HepG2 (cell line): ENCODE measurements at regions not wholly inside any gene's neighbourhood (a gene's known extent, or its start where the extent isn't known, plus 50 kb on each side); places are given as distances from the start of the nearest gene placed in this dataset.

Experiments
- ATAC-seq: fragments of 200-7000 bp; cut with Tn5 transposase; 3 replicates; pipeline ENCODE4 v1.9.1; 2020; ENCODE audit warnings: mild to moderate bottlenecking, moderate library complexity
- BruUV-seq: library from RNA; stranded (reverse); fragments of 400-500 nt; replicated peaks from 2 replicates; lab custom pipeline; 2021; lab: Mats Ljungman, UMichigan
- CTCF ChIA-PET: fragments of 300-600 bp; formaldehyde crosslinking; extraction: SDS; loops from one replicate; lab custom pipeline; 2021; ENCODE audit warnings: low total read pairs, inconsistent platforms, low intra/inter-chr PET ratio; lab: Yijun Ruan, JAX
- POLR2A ChIA-PET: fragments of 350-600 bp; sonication (Branson Sonifier 250); formaldehyde crosslinking; loops from one replicate; lab custom pipeline; 2020; ENCODE audit warnings: antibody characterized with exemption, inconsistent platforms; lab: Yijun Ruan, JAX
- DNase-seq: peaks from one replicate; pipeline ENCODE4 v3.0.0-alpha.2; 2015; ENCODE audit warnings: low spot score
- FAIRE-seq: peaks from 3 replicates; lab custom pipeline; 2011; peaks lifted over from hg19 to GRCh38; lab: Jason Lieb, UNC
- H2AFZ ChIP-seq: one replicate; pipeline ENCODE4 v1.6.1; 2011; ENCODE audit warnings: low read length, inconsistent platforms
- H3K27ac ChIP-seq: fragments of 300-600 bp; 3 replicates; pipeline ENCODE4 v1.8.0; 2011; ENCODE audit warnings: mixed run types, mild to moderate bottlenecking, mixed read lengths, low read length, inconsistent platforms; ENCODE audit not compliant: insufficient read depth; ENCODE audit errors: extremely low read length
- H3K27me3 ChIP-seq, 2 experiments: fragments of 200-600 bp in 1 of 2; 2 replicates in 1 of 2; 3 replicates in 1 of 2; pipeline versions ENCODE4 v1.6.0 to v1.8.0; 2011; ENCODE audit warnings: low read length in 2 of 2, mild to moderate bottlenecking in 2 of 2, moderate library complexity in 2 of 2, inconsistent platforms in 1 of 2; ENCODE audit not compliant: insufficient read depth in 2 of 2, control insufficient read depth in 1 of 2
- H3K36me3 ChIP-seq, 2 experiments: fragments of 200-600 bp in 1 of 2; replicated peaks in 1 of 2; 2 replicates in 1 of 2; 3 replicates in 1 of 2; pipeline versions ENCODE4 v1.5.1 to v1.8.0; 2011; ENCODE audit warnings: low read length in 2 of 2, inconsistent platforms in 1 of 2; ENCODE audit not compliant: insufficient read depth in 2 of 2, control insufficient read depth in 1 of 2
- H3K4me1 ChIP-seq: 2 replicates; pipeline ENCODE4 v1.5.1; 2012; ENCODE audit warnings: low read length, inconsistent platforms; ENCODE audit not compliant: insufficient read depth
- H3K4me2 ChIP-seq: 2 replicates; pipeline ENCODE4 v1.6.0; 2011; ENCODE audit warnings: low read depth, low read length, inconsistent platforms
- H3K4me3 ChIP-seq, 3 experiments: fragments of 200-600 bp in 1 of 3; sonication (generic), shearing (Covaris generic) in 1 of 3; replicated peaks in 1 of 3; 2 replicates each; pipeline ENCODE4 v1.5.1; 2011 to 2016; ENCODE audit warnings: low read length in 3 of 3, inconsistent platforms in 2 of 3, low read depth in 2 of 3, mild to moderate bottlenecking in 2 of 3, control low read depth in 1 of 3, mixed read lengths in 1 of 3; ENCODE audit not compliant: insufficient read depth in 1 of 3
- H3K79me2 ChIP-seq: one replicate; pipeline ENCODE4 v1.6.1; 2011; ENCODE audit warnings: low read length, inconsistent platforms; ENCODE audit not compliant: insufficient read depth
- H3K9ac ChIP-seq: 2 replicates; pipeline ENCODE4 v1.6.0; 2011; ENCODE audit warnings: mild to moderate bottlenecking, low read depth, low read length, inconsistent platforms; ENCODE audit not compliant: insufficient read depth
- H3K9me3 ChIP-seq: 2 replicates; pipeline ENCODE4 v1.5.1; 2012; ENCODE audit warnings: mild to moderate bottlenecking, low read length
- H4K20me1 ChIP-seq: 2 replicates; pipeline ENCODE4 v1.6.0; 2011; ENCODE audit warnings: inconsistent platforms, mild to moderate bottlenecking, low read length, moderate library complexity; ENCODE audit not compliant: insufficient read depth
- ATM ChIP-seq: fragments of 450-650 bp; IDR thresholded peaks from 2 replicates; pipeline ENCODE4 v1.7.1; 2017; ENCODE audit warnings: mild to moderate bottlenecking, borderline replicate concordance
- ELK4 ChIP-seq: sonication (generic); formaldehyde crosslinking; IDR thresholded peaks from 2 replicates; pipeline ENCODE4 v1.9.0; 2021; ENCODE audit warnings: missing genetic modification reagents, borderline replicate concordance
- FOXO1 ChIP-seq: sonication (generic); formaldehyde crosslinking; IDR thresholded peaks from 2 replicates; pipeline ENCODE4 v1.4.0; 2020; ENCODE audit warnings: missing genetic modification reagents
- JUN ChIP-seq: sonication (generic); formaldehyde crosslinking; IDR thresholded peaks from 2 replicates; pipeline ENCODE4 v1.4.0; 2020; ENCODE audit warnings: mild to moderate bottlenecking, missing genetic modification reagents
- MTERF4 ChIP-seq: sonication (generic); formaldehyde crosslinking; IDR thresholded peaks from 2 replicates; pipeline ENCODE4 v1.8.0; 2023; ENCODE audit warnings: mild to moderate bottlenecking, missing genetic modification reagents
- ONECUT2 ChIP-seq: sonication (generic); formaldehyde crosslinking; IDR thresholded peaks from 2 replicates; pipeline ENCODE4 v1.4.0; 2020; ENCODE audit warnings: missing genetic modification reagents
- SRY ChIP-seq: sonication (generic); formaldehyde crosslinking; IDR thresholded peaks from 2 replicates; pipeline ENCODE4 v1.8.0; 2022; ENCODE audit warnings: mild to moderate bottlenecking, missing genetic modification reagents
- ZFY ChIP-seq: sonication (generic); formaldehyde crosslinking; IDR thresholded peaks from 2 replicates; pipeline ENCODE4 v1.4.0; 2020; ENCODE audit warnings: missing genetic modification reagents
- ZNF282 ChIP-seq: fragments of 450-650 bp; IDR thresholded peaks from 2 replicates; pipeline ENCODE4 v1.6.1; 2018; ENCODE audit not compliant: partially characterized antibody
- ZNF558 ChIP-seq: sonication (generic); formaldehyde crosslinking; IDR thresholded peaks from 2 replicates; pipeline ENCODE4 v1.9.0; 2022; ENCODE audit warnings: mild to moderate bottlenecking, missing genetic modification reagents, borderline replicate concordance
- ZNF709 ChIP-seq: sonication (generic); formaldehyde crosslinking; IDR thresholded peaks from 2 replicates; pipeline ENCODE4 v1.5.0; 2020; ENCODE audit warnings: mild to moderate bottlenecking, missing genetic modification reagents
- ZNF720 ChIP-seq: sonication (generic); formaldehyde crosslinking; IDR thresholded peaks from 2 replicates; pipeline ENCODE4 v1.4.0; 2020; ENCODE audit warnings: missing genetic modification reagents
- ZNF781 ChIP-seq: sonication (generic); formaldehyde crosslinking; IDR thresholded peaks from 2 replicates; pipeline ENCODE4 v1.5.1; 2020; ENCODE audit warnings: borderline replicate concordance, mild to moderate bottlenecking, missing genetic modification reagents; ENCODE audit errors: not compliant biosample characterization
- WGBS: methylation state at CpG from one replicate; pipeline ENCODE4 v1.1.6; 2017; ENCODE audit warnings: low lambda C conversion rate; 5-methylcytosine and 5-hydroxymethylcytosine counted together
- in situ Hi-C: cut with HindIII; loops from 2 replicates; pipeline ENCODE4 v1.10.0; 2017; ENCODE audit warnings: low pct_unique_long_range_greater_than_20kb; ENCODE audit not compliant: extremely low pct_ligation_motif_present
- intact Hi-C: fragments of 100-400 bp; cut with micrococcal nuclease; formaldehyde crosslinking; loops from one replicate; pipeline ENCODE4 v1.10.0; 2022; ENCODE audit not compliant: unreplicated experiment

- TF ChIP-seq ZNF781 (CRISPR knock-in tag), result no peak
- TF ChIP-seq FOXO1 (CRISPR knock-in tag), result no peak
- no peak for TF ChIP-seq MTERF4 (CRISPR knock-in tag)
These were observed 296.3 kb downstream of the KCNN2 start (continued) for GRCh38 chr5:114658194-114658593.

- Histone ChIP-seq H3K4me1 (no peaks in the 10 kb centered on the region), H3K79me2 (no peaks in the 10 kb centered on the region), H3K9ac (no peak overlapping the region), H4K20me1 (no peaks in the 10 kb centered on the region), H3K27ac (no peak overlapping the region), H3K36me3 (no peaks in the 10 kb centered on the region), H2AFZ (no peak overlapping the region), H3K4me3 (no peak overlapping the region), H3K4me2 (no peak overlapping the region), H3K9me3 (peaks cover 13% of the 10 kb centered on the region), H3K27me3 (no peaks in the 10 kb centered on the region)
- WGBS, result 0% methylated on average over 6 of the region's 6 CpGs
- intact Hi-C loops (no loop called here), in situ Hi-C loops (no loop called here)
- no TSS peak for BruUV-seq
- TF ChIP-seq ONECUT2 (CRISPR knock-in tag) (no peak), ZNF720 (no peak), JUN (CRISPR knock-in tag) (no peak), ZFY (CRISPR knock-in tag) (no peak), ZNF558 (CRISPR knock-in tag) (no peak), ELK4 (CRISPR knock-in tag) (no peak), ZNF709 (CRISPR knock-in tag) (no peak), SRY (no peak), ZNF282 (no peak), ATM (no peak)
- ChIA-PET POLR2A (no interaction called here), CTCF (no interaction called here)
- ATAC-seq (no peak), FAIRE-seq (no peak), DNase-seq (no peak)
These were observed 295.7 kb downstream of the KCNN2 start for GRCh38 chr5:114657342-114658130.
